DND-41 (cell line): ENCODE measurements at regions not wholly inside any gene's neighbourhood (a gene's known extent, or its start where the extent isn't known, plus 50 kb on each side); places are given as distances from the start of the nearest gene placed in this dataset.
"Not testable (repeated sequence)": the region's sequence is repeated elsewhere in the genome, so short reads cannot be mapped to it uniquely, and the experiment has no call there.

Source experiments
- ATAC-seq: fragments of 200-7000 bp; cut with Tn5 transposase; 3 replicates; pipeline ENCODE4 v1.9.1; 2021; ENCODE audit warnings: low read depth; ENCODE audit not compliant: insufficient read depth
- DNase-seq: peaks from one replicate; pipeline ENCODE4 v3.0.0-alpha.2; 2020
- H2AFZ ChIP-seq: 2 replicates; pipeline ENCODE4 v1.6.0; 2012; ENCODE audit warnings: low read depth, low read length
- H3K27ac ChIP-seq: 2 replicates; pipeline ENCODE4 v1.5.1; 2012; ENCODE audit warnings: low read length, inconsistent platforms
- H3K27me3 ChIP-seq: fragments of 200-600 bp; sonication (generic); 2 replicates; pipeline ENCODE4 v1.6.0; 2012; ENCODE audit warnings: low read length, mild to moderate bottlenecking, inconsistent platforms; ENCODE audit not compliant: insufficient read depth, poor library complexity
- H3K36me3 ChIP-seq: 2 replicates; pipeline ENCODE4 v1.5.1; 2012; ENCODE audit warnings: low read length, inconsistent platforms; ENCODE audit not compliant: insufficient read depth
- H3K4me1 ChIP-seq: 2 replicates; pipeline ENCODE4 v1.5.1; 2012; ENCODE audit warnings: mild to moderate bottlenecking, low read length; ENCODE audit not compliant: insufficient read depth
- H3K4me2 ChIP-seq: 2 replicates; pipeline ENCODE4 v1.6.0; 2012; ENCODE audit warnings: mild to moderate bottlenecking, moderate library complexity, low read length, inconsistent platforms; ENCODE audit not compliant: insufficient read depth
- H3K4me3 ChIP-seq, 2 experiments: fragments of 200-600 bp in 1 of 2; shearing (Covaris generic) in 1 of 2; 2 replicates each; pipeline ENCODE4 v1.5.1; 2012 to 2016; ENCODE audit warnings: inconsistent platforms in 2 of 2, low read length in 2 of 2, mild to moderate bottlenecking in 2 of 2, low read depth in 1 of 2, moderate library complexity in 1 of 2
- H3K79me2 ChIP-seq: 2 replicates; pipeline ENCODE4 v1.6.0; 2012; ENCODE audit warnings: low read length, inconsistent platforms; ENCODE audit not compliant: insufficient read depth
- H3K9ac ChIP-seq: 2 replicates; pipeline ENCODE4 v1.6.0; 2012; ENCODE audit warnings: low read depth, mild to moderate bottlenecking, inconsistent platforms, low read length, moderate library complexity
- H3K9me3 ChIP-seq: 2 replicates; pipeline ENCODE4 v1.5.1; 2012; ENCODE audit warnings: low read length, moderate library complexity, mild to moderate bottlenecking, inconsistent platforms; ENCODE audit not compliant: insufficient read depth, severe bottlenecking
- H4K20me1 ChIP-seq: 2 replicates; pipeline ENCODE4 v1.6.0; 2012; ENCODE audit warnings: low read length; ENCODE audit not compliant: insufficient read depth
- CTCF ChIP-seq: IDR thresholded peaks from 2 replicates; pipeline ENCODE4 v1.5.1; 2012; ENCODE audit warnings: borderline replicate concordance, low read length, moderate library complexity, mild to moderate bottlenecking; ENCODE audit not compliant: poor library complexity, severe bottlenecking; ENCODE audit errors: extremely low read depth
- EZH2 ChIP-seq: IDR thresholded peaks from 3 replicates; pipeline ENCODE4 v1.6.1; 2012; ENCODE audit warnings: borderline replicate concordance, low read depth, mild to moderate bottlenecking, moderate library complexity, low read length, inconsistent platforms; ENCODE audit not compliant: severe bottlenecking

GRCh38 chr1:242689378-242689777 is 164.9 kb upstream of the PLD5 start:
- Histone ChIP-seq H3K4me2 (no peak overlapping the region), H3K27me3 (no peaks in the 10 kb centered on the region), H3K4me3 (no peak overlapping the region), H3K79me2 (no peaks in the 10 kb centered on the region), H3K27ac (no peak overlapping the region), H2AFZ (no peak overlapping the region), H3K4me1 (no peaks in the 10 kb centered on the region), H3K9me3 (no peaks in the 10 kb centered on the region), H4K20me1 (no peaks in the 10 kb centered on the region), H3K36me3 (no peaks in the 10 kb centered on the region), H3K9ac (no peak overlapping the region)
- ATAC-seq (no peak), DNase-seq (no peak)
- TF ChIP-seq EZH2, result no peak
- no peak for TF ChIP-seq CTCF

GRCh38 chr1:242674951-242675645 is 150.6 kb upstream of the PLD5 start:
- no peak overlapping the region for H3K9ac ChIP-seq
- no peaks in the 10 kb centered on the region for H4K20me1 ChIP-seq
- DNase-seq (no peak), ATAC-seq (no peak)
- H3K4me1 ChIP-seq, result no peaks in the 10 kb centered on the region
- no peaks in the 10 kb centered on the region for H3K9me3 ChIP-seq
- TF ChIP-seq EZH2 (no peak), CTCF (no peak)
- H3K27ac ChIP-seq, result no peak overlapping the region
- H3K4me2 ChIP-seq, result no peak overlapping the region
- no peaks in the 10 kb centered on the region for H3K36me3 ChIP-seq
- H3K27me3 ChIP-seq, result no peaks in the 10 kb centered on the region
- H3K4me3 ChIP-seq, result no peak overlapping the region
- H3K79me2 ChIP-seq, result no peaks in the 10 kb centered on the region
- H2AFZ ChIP-seq, result no peak overlapping the region

GRCh38 chr1:242673652-242674051 is 149.2 kb upstream of the PLD5 start:
- Histone ChIP-seq H3K9me3 (no peaks in the 10 kb centered on the region), H3K4me3 (no peak overlapping the region)

GRCh38 chr1:242673165-242673564 is 148.7 kb upstream of the PLD5 start:
- not testable (repeated sequence) for H4K20me1 ChIP-seq, H3K4me3 ChIP-seq, H3K79me2 ChIP-seq, H3K9ac ChIP-seq, H3K27ac ChIP-seq, H3K4me1 ChIP-seq, H3K27me3 ChIP-seq, ATAC-seq, H3K9me3 ChIP-seq, H2AFZ ChIP-seq, H3K36me3 ChIP-seq, H3K4me2 ChIP-seq, DNase-seq

More at GRCh38 chr1:242673652-242674051, 149.2 kb upstream of the PLD5 start:
- no peaks in the 10 kb centered on the region for H4K20me1 ChIP-seq
- no peak for DNase-seq
- no peaks in the 10 kb centered on the region for H3K36me3 ChIP-seq
- H2AFZ ChIP-seq, result no peak overlapping the region
- no peaks in the 10 kb centered on the region for H3K4me1 ChIP-seq
- H3K4me2 ChIP-seq, result no peak overlapping the region
- no peaks in the 10 kb centered on the region for H3K79me2 ChIP-seq
- no peaks in the 10 kb centered on the region for H3K27me3 ChIP-seq
- no peak overlapping the region for H3K27ac ChIP-seq
- TF ChIP-seq CTCF, result no peak
- no peak for TF ChIP-seq EZH2
- ATAC-seq, result no peak
- no peak overlapping the region for H3K9ac ChIP-seq
